Stimulated activated CD8-positive, alpha-beta memory T cell treated with anti-CD3 and anti-CD28 coated beads, Interleukin-12 subunit alpha, Interleukin-12 subunit beta, amount 100 ng/mL, for 4 hours (primary cell): ENCODE measurements at regions not wholly inside any gene's neighbourhood (a gene's known extent, or its start where the extent isn't known, plus 50 kb on each side); places are given as distances from the start of the nearest gene placed in this dataset.
"Not testable (repeated sequence)": the region's sequence is repeated elsewhere in the genome, so short reads cannot be mapped to it uniquely, and the experiment has no call there.

Experiments used
- DNase-seq: peaks from one replicate; pipeline ENCODE4 v3.0.0-alpha.2; 2020; ENCODE audit warnings: low read depth

DNA sequence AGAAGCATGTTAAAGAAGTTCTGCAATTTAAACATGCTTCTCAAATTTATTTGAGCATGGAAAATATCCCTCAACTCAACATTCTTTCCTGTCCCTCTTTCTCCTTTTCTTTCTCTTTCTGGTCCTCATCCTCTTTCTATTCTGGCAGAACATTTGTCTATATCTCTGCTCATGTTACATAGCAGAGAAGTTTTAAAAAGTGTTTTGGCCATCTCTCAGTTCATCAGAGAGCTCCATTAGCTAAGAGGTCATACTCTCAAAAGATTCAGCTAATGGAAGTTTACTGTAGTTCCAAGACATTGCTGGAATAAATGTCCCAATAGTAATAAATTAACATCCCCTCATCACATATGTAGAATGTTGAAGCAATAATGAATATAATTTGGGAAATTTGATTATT lies 53.5 kb downstream of the XCL2 start:
- DNase-seq: no peak

GRCh38 chr1:168488138-168488537 lies 55.7 kb downstream of the XCL2 start:
- no peak for DNase-seq

DNA sequence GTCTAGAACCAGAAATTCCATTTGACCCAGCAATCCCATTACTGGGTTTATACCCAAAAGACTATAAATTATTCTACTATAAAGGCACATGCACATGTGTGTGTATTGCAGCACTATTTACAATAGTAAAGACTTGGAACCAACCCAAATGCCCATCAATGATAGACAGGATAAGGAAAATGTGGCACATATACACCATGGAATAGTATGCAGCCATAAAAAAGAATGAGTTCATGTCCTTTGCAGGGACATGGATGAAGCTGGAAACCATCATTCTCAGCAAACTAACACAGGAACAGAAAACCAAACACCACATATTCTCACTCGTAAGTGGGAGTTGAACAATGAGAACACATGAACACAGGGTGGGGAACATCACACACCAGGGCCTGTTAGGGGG lies 57.0 kb downstream of the XCL2 start:
- DNase-seq: not testable (repeated sequence)

- no peak for DNase-seq
These were observed 58.7 kb downstream of the XCL2 start for GRCh38 chr1:168485048-168485447.

DNA sequence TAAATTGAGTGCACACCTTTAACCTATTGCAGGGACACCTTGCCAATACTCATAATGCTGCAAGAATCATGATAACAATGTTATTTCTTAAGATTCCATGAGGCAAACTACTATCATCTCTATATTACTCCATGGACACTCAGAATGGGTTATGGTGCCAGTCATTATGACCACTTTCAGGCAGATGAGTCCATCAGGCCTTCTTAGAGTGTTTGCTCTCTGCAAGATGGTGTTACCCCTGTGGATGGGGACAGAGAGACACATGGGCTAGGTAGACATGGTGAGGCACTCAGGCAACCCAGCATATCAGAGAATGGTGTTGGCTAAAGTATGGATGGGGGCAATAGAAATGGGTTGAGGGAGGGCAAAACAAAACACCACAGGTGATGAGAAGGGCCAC lies 59.7 kb downstream of the XCL2 start:
- no peak for DNase-seq

DNA sequence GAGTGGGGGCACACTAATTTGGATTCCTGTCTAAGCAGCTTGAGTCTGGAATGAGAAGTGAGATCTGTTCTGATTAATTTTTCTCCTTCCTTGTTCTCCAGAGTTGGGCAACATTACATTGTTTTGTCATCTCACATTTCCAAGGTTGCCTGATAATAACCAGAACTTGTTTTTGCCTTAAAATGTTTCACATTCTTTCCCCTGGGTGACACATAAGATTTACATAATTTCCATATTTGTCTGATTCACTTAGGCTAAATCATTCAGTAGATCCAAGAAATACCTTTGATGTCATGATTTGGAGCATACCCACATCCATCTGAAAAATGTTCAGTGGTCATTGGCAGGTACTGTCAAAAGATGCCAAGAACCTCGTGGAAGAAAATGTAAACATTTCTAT lies 60.3 kb downstream of the XCL2 start:
- DNase-seq: no peak

GRCh38 chr1:168482106-168482505 lies 61.7 kb downstream of the XCL2 start:
- no peak for DNase-seq

DNA sequence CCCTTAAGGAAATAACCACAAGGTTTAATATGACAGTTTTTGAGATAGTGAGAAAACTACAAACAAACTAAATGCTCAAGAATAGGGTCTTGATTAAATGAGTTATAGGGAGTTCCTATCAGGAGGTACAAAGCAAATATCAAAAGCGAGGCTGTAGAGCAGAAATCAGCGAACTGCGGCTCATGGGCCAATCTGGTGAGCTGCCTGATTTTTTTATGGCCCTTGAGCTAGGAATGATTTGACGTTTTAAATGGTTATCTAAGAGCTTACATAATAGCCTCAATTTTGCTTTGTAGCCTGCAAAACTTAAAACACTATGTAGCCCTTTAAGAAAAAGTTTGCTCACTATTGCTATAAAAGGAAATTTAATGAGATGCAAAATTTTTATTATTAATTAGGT lies 62.2 kb downstream of the XCL2 start:
- no peak for DNase-seq

- DNase-seq: no peak
These were observed 62.8 kb downstream of the XCL2 start for GRCh38 chr1:168480997-168481396.

- no peak for DNase-seq
These were observed 66.0 kb downstream of the XCL2 start for GRCh38 chr1:168477792-168478191.

DNA sequence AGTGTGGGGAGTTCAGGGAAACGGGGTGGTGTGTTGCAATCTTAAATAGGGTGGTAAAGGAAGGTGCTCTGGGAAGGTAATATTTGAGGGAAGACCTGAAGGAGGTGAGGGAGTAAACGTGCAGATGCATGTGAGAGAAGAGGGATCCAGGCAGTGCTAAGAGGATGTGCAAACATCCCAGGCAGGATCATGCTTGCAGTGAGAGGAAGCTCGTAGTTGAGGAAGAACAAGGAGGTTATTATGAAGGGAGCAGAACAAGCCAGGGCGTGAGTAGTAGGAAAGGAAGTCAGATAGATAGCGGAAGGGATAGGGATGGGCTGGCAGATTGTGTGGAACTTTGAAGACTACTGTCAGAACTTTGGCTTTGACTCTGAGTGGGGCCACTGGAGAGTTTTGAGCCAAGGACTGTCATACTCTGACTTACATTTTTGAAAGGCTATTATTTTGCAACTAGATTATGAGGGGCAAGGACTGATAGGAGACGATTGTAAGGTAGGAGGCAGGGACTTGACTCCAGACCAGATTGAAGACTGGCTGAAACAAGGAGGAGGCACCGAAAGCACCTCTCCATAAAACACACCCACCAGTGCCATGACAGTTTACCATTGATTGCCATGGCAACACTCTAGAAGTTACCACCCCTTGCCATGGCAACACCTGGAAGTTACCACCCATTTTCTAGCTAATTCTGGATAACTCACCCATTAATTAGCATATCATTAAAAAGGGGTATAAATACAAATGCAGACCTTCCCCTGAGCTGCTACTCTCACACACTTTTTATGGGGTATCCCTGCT lies 67.0 kb downstream of the XCL2 start:
- no peak for DNase-seq

DNA sequence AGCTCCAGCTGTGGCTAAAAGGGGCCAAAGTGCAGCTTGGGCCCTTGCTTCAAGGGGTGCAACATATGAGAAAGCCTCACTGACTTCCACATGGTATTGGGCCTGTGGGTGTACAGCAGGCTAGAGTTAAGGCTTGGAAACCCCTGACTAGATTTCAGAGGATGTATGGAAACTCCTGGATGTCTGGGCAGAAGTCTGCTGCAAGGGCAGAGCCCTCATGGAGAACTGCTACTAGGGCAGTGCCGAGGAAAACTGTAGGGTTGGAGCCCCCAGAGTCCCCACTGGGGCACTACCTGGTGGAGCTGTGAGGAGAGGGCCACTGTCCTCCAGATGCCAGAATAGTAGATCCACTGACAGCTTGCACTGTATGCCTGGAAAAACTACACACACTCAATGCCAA lies 69.5 kb downstream of the XCL2 start:
- DNase-seq: no peak

- DNase-seq: no peak
These were observed 70.7 kb downstream of the XCL2 start for GRCh38 chr1:168473126-168473525.

- no peak for DNase-seq
These were observed 71.6 kb downstream of the XCL2 start for GRCh38 chr1:168472223-168472622.

- DNase-seq: no peak
These were observed 72.8 kb downstream of the XCL2 start for GRCh38 chr1:168470901-168471431.

DNA sequence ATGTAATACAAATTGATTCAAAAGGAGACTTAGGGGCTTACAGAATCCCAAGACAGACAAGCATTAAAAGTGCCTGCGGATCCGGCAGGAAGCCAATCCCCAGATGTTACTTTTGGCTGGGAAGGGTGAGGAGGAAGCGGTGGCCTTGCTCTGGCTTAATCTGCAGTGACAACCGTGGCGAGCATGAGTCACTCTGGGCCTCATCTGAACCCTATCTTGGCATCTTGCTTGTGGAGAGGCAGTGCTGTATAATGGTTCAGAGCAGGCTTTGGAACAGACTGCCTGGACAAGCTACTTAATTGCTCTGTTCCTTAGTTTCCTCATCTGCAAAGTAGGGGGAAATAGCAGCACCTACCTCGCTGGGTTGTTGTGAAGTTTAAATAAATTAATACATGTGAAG lies 74.1 kb downstream of the XCL2 start:
- no peak for DNase-seq

GRCh38 chr1:168468822-168469221 lies 75.0 kb downstream of the XCL2 start:
- no peak for DNase-seq

DNA sequence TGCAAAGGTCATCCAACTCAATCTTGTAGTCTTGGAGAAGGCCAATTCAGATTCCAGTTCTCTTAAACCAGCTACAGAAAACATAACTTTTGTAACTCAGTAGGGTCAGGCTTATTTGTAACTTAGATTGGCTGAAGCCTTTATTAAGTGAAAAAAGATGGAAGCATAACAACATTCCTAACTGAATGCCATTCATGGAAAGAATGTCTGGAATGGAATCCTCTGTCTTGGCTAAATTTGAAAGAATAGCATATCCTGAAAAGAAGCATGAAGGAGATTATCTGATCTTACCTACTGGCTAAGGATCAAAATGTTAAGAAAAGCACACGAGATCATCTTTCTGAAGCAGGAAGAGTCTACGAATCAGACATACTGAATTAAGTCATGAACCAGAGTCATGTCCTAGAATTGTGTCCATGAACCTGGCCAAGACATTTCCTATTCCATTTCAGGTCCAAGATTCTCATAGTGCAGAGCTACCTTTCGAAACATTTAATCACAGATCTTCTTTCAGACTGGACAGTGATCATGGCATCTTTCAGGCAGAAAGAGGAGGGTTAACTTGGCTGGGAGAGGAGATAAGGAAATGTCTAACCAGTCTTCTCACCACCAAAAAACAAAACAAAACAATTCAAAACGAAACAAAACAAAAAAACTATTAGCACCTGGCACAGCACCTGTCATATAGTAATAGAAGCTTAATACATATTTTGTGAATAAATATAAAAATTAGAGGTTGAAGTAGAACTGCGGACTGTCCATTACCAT lies 75.6 kb downstream of the XCL2 start:
- no peak for DNase-seq

DNA sequence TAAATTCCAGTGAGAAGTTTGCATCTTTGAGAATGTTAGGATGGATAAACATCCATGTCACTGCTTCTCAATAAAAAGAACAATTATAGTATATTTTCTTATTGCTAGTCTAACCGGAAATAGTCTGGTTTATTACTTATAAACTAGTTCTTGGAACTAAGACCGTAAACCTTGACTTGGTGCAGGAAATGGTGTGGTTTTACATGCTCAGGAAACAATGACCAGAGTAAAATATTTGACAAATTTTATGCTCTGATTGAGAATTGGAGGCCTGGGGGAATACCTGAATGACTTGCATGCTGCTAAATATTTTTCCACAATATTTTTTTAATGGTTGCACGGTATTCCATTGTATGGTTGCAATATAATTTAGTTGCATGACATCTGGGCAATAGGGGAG lies 76.3 kb downstream of the XCL2 start:
- DNase-seq: no peak

- DNase-seq: no peak
These were observed 77.1 kb downstream of the XCL2 start for GRCh38 chr1:168466714-168467131.

GRCh38 chr1:168466092-168466713 lies 77.6 kb downstream of the XCL2 start:
- DNase-seq: no peak

- DNase-seq: not testable (repeated sequence)
These were observed 82.7 kb downstream of the XCL2 start for GRCh38 chr1:168461108-168461507.

DNA sequence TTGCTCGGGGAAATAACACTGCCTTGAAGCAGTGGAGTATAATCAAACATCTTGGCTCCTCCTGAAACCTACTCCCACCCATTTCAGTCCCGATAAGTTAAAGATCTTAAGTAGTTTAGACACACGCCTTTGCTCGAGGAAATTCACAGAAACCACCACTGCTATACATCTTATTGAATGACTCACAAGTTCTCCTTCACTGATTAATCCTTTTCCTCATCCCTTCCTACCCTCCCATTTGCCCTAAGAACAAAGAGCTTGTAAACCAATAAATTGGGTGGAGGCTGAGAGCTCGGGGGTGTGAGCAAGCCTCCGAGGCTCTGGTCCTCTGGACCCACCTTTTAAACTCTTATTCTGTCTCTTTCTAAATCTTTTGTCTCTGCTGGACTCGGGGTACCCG lies 86.5 kb downstream of the XCL2 start:
- not testable (repeated sequence) for DNase-seq
